ENCODE measurements at regions not wholly inside any gene's neighbourhood (a gene's known extent, or its start where the extent isn't known, plus 50 kb on each side); places are given as distances from the start of the nearest gene placed in this dataset.

DNA sequence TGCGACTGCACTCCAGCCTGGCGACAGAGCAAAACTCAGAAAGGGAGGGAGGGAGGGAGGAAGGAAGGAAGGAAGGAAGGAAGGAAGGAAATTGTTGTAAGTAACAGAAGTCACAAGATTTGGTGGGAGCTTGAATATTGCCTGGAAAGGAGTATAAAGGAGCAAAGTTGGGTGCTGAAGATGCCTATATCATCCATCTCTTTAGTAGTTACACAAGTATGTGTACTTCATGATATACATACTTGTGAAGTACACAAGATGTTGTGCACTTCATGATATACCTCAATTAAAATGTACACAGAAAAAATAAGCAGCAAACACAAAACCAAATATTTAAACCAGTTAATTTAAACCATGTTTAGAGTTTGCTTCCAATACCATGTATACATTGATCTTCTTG, 1223.8 kb downstream of the SORCS3 start:
- TF ChIP-seq, protein P1, sequence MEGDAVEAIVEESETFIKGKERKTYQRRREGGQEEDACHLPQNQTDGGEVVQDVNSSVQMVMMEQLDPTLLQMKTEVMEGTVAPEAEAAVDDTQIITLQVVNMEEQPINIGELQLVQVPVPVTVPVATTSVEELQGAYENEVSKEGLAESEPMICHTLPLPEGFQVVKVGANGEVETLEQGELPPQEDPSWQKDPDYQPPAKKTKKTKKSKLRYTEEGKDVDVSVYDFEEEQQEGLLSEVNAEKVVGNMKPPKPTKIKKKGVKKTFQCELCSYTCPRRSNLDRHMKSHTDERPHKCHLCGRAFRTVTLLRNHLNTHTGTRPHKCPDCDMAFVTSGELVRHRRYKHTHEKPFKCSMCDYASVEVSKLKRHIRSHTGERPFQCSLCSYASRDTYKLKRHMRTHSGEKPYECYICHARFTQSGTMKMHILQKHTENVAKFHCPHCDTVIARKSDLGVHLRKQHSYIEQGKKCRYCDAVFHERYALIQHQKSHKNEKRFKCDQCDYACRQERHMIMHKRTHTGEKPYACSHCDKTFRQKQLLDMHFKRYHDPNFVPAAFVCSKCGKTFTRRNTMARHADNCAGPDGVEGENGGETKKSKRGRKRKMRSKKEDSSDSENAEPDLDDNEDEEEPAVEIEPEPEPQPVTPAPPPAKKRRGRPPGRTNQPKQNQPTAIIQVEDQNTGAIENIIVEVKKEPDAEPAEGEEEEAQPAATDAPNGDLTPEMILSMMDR (IDR thresholded peaks at IDR 0.05; ENCODE audit: control extremely low read depth in 1 of 3, insufficient read depth in 1 of 3, low read depth in 1 of 3, low read length in 3 of 3) = no peak
- no peak for TF ChIP-seq POLR2AphosphoS5 (IDR thresholded peaks at IDR 0.05; ENCODE audit: low read depth, low read length)
